Fibroblast of lung (primary cell): ENCODE measurements at regions not wholly inside any gene's neighbourhood (a gene's known extent, or its start where the extent isn't known, plus 50 kb on each side); places are given as distances from the start of the nearest gene placed in this dataset.

Source experiments
- CTCF ChIP-seq, 2 donors: IDR thresholded peaks in 1 of 2; conservative IDR thresholded peaks in 1 of 2; 1 replicate in 1 of 2; 2 replicates in 1 of 2; pipeline ENCODE4 v1.5.1; 2011 to 2012; ENCODE audit warnings: low read length in 2 of 2, control low read depth in 1 of 2, inconsistent platforms in 1 of 2, low read depth in 1 of 2, mild to moderate bottlenecking in 1 of 2
- EZH2 ChIP-seq: IDR thresholded peaks from 2 replicates; pipeline ENCODE4 v1.5.1; 2012; ENCODE audit warnings: low read length, control low read depth, mild to moderate bottlenecking; ENCODE audit errors: missing control alignments

DNA sequence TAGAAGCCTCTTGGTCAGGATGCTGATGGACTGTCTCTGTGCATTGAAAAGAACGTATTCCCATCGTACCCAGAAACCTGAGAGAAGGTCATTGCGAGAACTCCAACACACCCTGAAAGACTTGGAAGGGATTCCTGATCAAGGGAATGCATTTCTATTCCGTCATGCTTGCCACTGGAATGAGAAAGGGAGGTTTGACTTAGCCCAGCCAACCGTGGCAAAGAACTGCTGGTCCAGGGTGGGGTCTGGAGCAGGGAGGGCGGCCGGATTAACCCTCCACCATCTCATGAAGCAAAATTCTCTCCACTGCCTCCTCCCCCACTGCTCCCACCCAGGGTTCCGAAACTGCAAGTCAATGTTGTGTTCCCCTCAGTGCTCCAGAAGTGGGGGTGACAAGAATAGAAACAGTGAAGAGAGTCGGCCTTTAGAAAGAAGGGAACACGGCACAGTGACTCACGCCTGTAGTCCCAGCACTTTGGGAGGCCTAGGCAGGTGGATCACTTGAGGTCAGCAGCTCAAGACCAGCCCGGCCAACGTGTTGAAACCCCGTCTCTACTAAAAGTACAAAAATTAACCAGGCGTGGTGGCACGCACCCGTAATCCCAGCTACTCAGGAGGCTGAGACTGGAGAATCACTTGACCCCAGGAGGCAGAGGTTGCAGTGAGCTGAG lies 137.5 kb upstream of the MGMT start:
- TF ChIP-seq CTCF (conservative IDR thresholded peaks at IDR 0.05 in 1 of 2, IDR thresholded peaks at IDR 0.05 in 1 of 2; ENCODE audit: low read depth in 1 of 2, low read length in 2 of 2) (no peak), EZH2 (no peak)
